CD14-positive monocyte (primary cell): ENCODE measurements at regions not wholly inside any gene's neighbourhood (a gene's known extent, or its start where the extent isn't known, plus 50 kb on each side); places are given as distances from the start of the nearest gene placed in this dataset.

Source experiments
- DNase-seq, 3 donors: peaks; one replicate each; pipeline ENCODE4 v3.0.0-alpha.2; 2011 to 2022
- H2AFZ ChIP-seq: 2 replicates; pipeline ENCODE4 v1.6.0; 2012; ENCODE audit warnings: mild to moderate bottlenecking, low read depth, low read length, inconsistent platforms; ENCODE audit not compliant: insufficient read depth, poor library complexity, severe bottlenecking
- H3K27ac ChIP-seq, 2 donors: 1 replicate in 1 of 2; 2 replicates in 1 of 2; pipeline ENCODE4 v1.5.1; 2012 to 2013; ENCODE audit warnings: low read length in 2 of 2, control low read depth in 1 of 2, inconsistent platforms in 1 of 2, low read depth in 1 of 2, mild to moderate bottlenecking in 1 of 2
- H3K27me3 ChIP-seq, 2 donors: one replicate each; pipeline versions ENCODE4 v1.6.0 to v1.6.1; 2011 to 2013; ENCODE audit warnings: low read length in 2 of 2; ENCODE audit not compliant: control insufficient read depth in 2 of 2, insufficient read depth in 2 of 2
- H3K36me3 ChIP-seq, 2 donors: replicated peaks in 1 of 2; 1 replicate in 1 of 2; 2 replicates in 1 of 2; pipeline versions ENCODE4 v1.5.1 to v1.6.1; 2012 to 2013; ENCODE audit warnings: low read length in 2 of 2, control low read depth in 1 of 2, inconsistent platforms in 1 of 2, mild to moderate bottlenecking in 1 of 2; ENCODE audit not compliant: insufficient read depth in 2 of 2, control insufficient read depth in 1 of 2
- H3K4me1 ChIP-seq, 2 donors: 1 replicate in 1 of 2; 2 replicates in 1 of 2; pipeline versions ENCODE4 v1.5.1 to v1.6.1; 2012 to 2013; ENCODE audit warnings: low read length in 2 of 2, control low read depth in 1 of 2, inconsistent platforms in 1 of 2, mild to moderate bottlenecking in 1 of 2, moderate library complexity in 1 of 2; ENCODE audit not compliant: insufficient read depth in 2 of 2, control insufficient read depth in 1 of 2
- H3K4me2 ChIP-seq: replicated peaks from 2 replicates; pipeline ENCODE3; 2012; ENCODE audit warnings: low read length, moderate library complexity, mild to moderate bottlenecking; ENCODE audit not compliant: poor library complexity, severe bottlenecking; ENCODE audit errors: extremely low read depth
- H3K4me3 ChIP-seq, 3 experiments: fragments of 200-600 bp in 1 of 3; sonication (generic) in 1 of 3; replicated peaks in 1 of 3; 1 replicate in 2 of 3; 2 replicates in 1 of 3; pipeline ENCODE4 v1.5.1; 2011 to 2013; ENCODE audit warnings: low read length in 3 of 3, mild to moderate bottlenecking in 3 of 3, control low read depth in 2 of 3, low read depth in 2 of 3, inconsistent platforms in 1 of 3, moderate library complexity in 1 of 3
- H3K79me2 ChIP-seq: 2 replicates; pipeline ENCODE4 v1.6.0; 2012; ENCODE audit warnings: mild to moderate bottlenecking, control low read depth, inconsistent platforms, low read length, moderate library complexity; ENCODE audit not compliant: insufficient read depth
- H3K9ac ChIP-seq: 2 replicates; pipeline ENCODE4 v1.6.0; 2017; ENCODE audit warnings: low read length, mild to moderate bottlenecking; ENCODE audit not compliant: insufficient read depth, poor library complexity, severe bottlenecking
- H3K9me3 ChIP-seq, 2 donors: replicated peaks in 1 of 2; 1 replicate in 1 of 2; 2 replicates in 1 of 2; pipeline versions ENCODE4 v1.5.1 to v1.6.1; 2012 to 2013; ENCODE audit warnings: low read length in 2 of 2, control low read depth in 1 of 2; ENCODE audit not compliant: control insufficient read depth in 1 of 2, insufficient read depth in 1 of 2
- H4K20me1 ChIP-seq: 2 replicates; pipeline ENCODE4 v1.6.0; 2012; ENCODE audit warnings: mild to moderate bottlenecking, low read length, control low read depth, moderate library complexity; ENCODE audit not compliant: insufficient read depth
- H3K27ac Mint-ChIP-seq, 7 donors: one replicate each; pipeline ENCODE4 v1.8.0; 2020; ENCODE audit warnings: mild to moderate bottlenecking in 7 of 7, mixed read lengths in 7 of 7, moderate library complexity in 6 of 7, inconsistent platforms in 2 of 7
- H3K27me3 Mint-ChIP-seq, 3 donors: one replicate each; pipeline ENCODE4 v1.8.0; 2021 to 2022; ENCODE audit warnings: low read depth in 3 of 3, mild to moderate bottlenecking in 3 of 3, mixed read lengths in 3 of 3, moderate library complexity in 3 of 3, inconsistent platforms in 1 of 3
- H3K36me3 Mint-ChIP-seq, 2 donors: one replicate each; pipeline ENCODE4 v1.8.0; 2020; ENCODE audit warnings: mixed read lengths in 2 of 2, inconsistent platforms in 1 of 2, mild to moderate bottlenecking in 1 of 2
- H3K4me1 Mint-ChIP-seq: one replicate; pipeline ENCODE4 v1.8.0; 2020; ENCODE audit warnings: mild to moderate bottlenecking, mixed read lengths
- H3K4me3 Mint-ChIP-seq, 2 donors: one replicate each; pipeline ENCODE4 v1.8.0; 2020; ENCODE audit warnings: mild to moderate bottlenecking in 2 of 2, mixed read lengths in 2 of 2, moderate library complexity in 1 of 2
- H3K9me3 Mint-ChIP-seq, 7 donors: one replicate each; pipeline ENCODE4 v1.8.0; 2020 to 2022; ENCODE audit warnings: mixed read lengths in 7 of 7, mild to moderate bottlenecking in 6 of 7, moderate library complexity in 6 of 7, inconsistent platforms in 2 of 7
- WGBS: methylation state at CpG from one replicate; pipeline ENCODE4 v1.1.5; 2013; ENCODE audit warnings: missing lambda C conversion rate; ENCODE audit not compliant: insufficient coverage; 5-methylcytosine and 5-hydroxymethylcytosine counted together
- intact Hi-C, 2 donors: fragments of 100-400 bp; cut with micrococcal nuclease; formaldehyde crosslinking; loops; one replicate each; pipeline versions ENCODE4 v1.15.0 to v1.15.1; 2023
- TF ChIP-seq, protein P1 (sequence below): fragments of 200-600 bp; IDR thresholded peaks from one replicate; pipeline ENCODE4 v1.8.0; 2022; ENCODE audit warnings: antibody characterized with exemption, mild to moderate bottlenecking

DNA sequence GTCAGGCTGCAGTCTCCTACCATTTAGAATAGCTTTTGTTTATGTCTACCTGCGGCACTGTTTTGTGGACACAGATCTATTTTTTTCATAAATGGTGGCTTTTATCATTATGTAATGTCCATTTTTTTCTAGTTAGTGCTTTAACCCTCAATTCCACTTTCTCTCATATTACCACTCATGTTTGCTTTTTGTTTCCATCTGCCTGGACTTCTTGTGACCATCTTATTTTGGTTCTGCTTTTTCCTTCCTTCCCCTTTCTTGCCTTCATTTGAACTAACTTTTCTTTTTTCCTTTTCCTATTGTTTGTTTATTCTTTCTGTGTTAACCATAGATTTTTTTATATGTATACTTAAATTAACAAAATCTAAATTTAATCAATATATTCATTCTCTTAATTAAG lies 63.2 kb upstream of the SLC22A11 start:
- peak; percentile 46 to 68 (median 64) for DNase-seq
- Histone ChIP-seq H3K79me2 (no peaks in the 10 kb centered on the region), H3K27me3 (no peaks in the 10 kb centered on the region), H3K27ac (peak overlapping the region; percentile 67), H3K9ac (no peak overlapping the region), H4K20me1 (no peaks in the 10 kb centered on the region), H3K4me1 (peaks cover 30 to 37% of the 10 kb centered on the region in 2 donors), H3K4me2 (peak overlapping the region; percentile 42), H3K4me3 (peak overlapping the region in 1 of 3 experiments; percentile 24), H3K36me3 (no peaks in the 10 kb centered on the region), H3K9me3 (no peaks in the 10 kb centered on the region), H2AFZ (no peak overlapping the region)
- Mint-ChIP-seq H3K27ac (peak overlapping the region; percentile 74 to 93 (median 87)), H3K4me1 (peaks cover 26% of the 10 kb centered on the region), H3K27me3 (peaks cover 0 to 5% (median 0%) of the 10 kb centered on the region in 3 donors), H3K4me3 (no peak overlapping the region), H3K9me3 (no peaks in the 10 kb centered on the region), H3K36me3 (no peaks in the 10 kb centered on the region)
- TF ChIP-seq, protein P1, sequence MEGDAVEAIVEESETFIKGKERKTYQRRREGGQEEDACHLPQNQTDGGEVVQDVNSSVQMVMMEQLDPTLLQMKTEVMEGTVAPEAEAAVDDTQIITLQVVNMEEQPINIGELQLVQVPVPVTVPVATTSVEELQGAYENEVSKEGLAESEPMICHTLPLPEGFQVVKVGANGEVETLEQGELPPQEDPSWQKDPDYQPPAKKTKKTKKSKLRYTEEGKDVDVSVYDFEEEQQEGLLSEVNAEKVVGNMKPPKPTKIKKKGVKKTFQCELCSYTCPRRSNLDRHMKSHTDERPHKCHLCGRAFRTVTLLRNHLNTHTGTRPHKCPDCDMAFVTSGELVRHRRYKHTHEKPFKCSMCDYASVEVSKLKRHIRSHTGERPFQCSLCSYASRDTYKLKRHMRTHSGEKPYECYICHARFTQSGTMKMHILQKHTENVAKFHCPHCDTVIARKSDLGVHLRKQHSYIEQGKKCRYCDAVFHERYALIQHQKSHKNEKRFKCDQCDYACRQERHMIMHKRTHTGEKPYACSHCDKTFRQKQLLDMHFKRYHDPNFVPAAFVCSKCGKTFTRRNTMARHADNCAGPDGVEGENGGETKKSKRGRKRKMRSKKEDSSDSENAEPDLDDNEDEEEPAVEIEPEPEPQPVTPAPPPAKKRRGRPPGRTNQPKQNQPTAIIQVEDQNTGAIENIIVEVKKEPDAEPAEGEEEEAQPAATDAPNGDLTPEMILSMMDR, result no peak
- no CpG with 5 or more reads among the region's 1 CpG for WGBS
- intact Hi-C loops, result no loop called here

DNA sequence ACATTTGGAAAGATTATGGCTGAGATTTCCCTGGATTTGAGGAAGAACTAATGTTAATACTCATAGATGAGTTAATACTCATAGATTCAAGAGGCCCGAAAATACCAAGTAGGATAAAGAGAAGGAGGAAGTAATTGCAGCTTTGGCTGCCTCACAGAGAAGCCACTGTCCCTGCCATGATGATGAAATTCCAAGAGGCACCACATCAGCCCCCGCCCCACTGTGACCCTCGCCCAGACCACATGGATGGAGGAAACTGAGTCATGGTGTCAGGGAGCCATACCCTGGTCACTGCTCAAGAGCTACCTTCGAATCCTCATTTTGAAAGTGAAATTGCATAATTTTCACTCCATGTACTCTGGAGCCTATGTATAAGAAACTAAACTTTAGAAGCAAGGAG lies 57.6 kb upstream of the SLC22A11 start:
- H3K4me3 ChIP-seq, result peak overlapping the region in 1 of 3 experiments; percentile 44
- no peaks in the 10 kb centered on the region for H4K20me1 ChIP-seq
- TF ChIP-seq, protein P1, result no peak
- Mint-ChIP-seq H3K36me3 (no peaks in the 10 kb centered on the region), H3K27ac (peak overlapping the region; percentile 76 to 85 (median 82)), H3K4me1 (peaks cover 28% of the 10 kb centered on the region), H3K9me3 (no peaks in the 10 kb centered on the region), H3K27me3 (peaks cover 0 to 2% (median 0%) of the 10 kb centered on the region in 3 donors), H3K4me3 (peak overlapping the region; percentile 11 to 24)
- H3K9me3 ChIP-seq, result no peaks in the 10 kb centered on the region
- peak; percentile 75 to 95 (median 91) for DNase-seq
- H3K4me2 ChIP-seq, result peak overlapping the region; percentile 39
- intact Hi-C loops, result no loop called here
- H3K27ac ChIP-seq, result peak overlapping the region; percentile 61 to 83
- peaks cover 29 to 34% of the 10 kb centered on the region in 2 donors for H3K4me1 ChIP-seq
- H3K36me3 ChIP-seq, result no peaks in the 10 kb centered on the region
- H2AFZ ChIP-seq, result peak overlapping the region; percentile 10
- no peaks in the 10 kb centered on the region for H3K79me2 ChIP-seq
- no peak overlapping the region for H3K9ac ChIP-seq
- WGBS, result 0% methylated on average over 2 of the region's 4 CpGs
- H3K27me3 ChIP-seq, result no peaks in the 10 kb centered on the region
